GM23338 (cell line): ENCODE measurements at regions not wholly inside any gene's neighbourhood (a gene's known extent, or its start where the extent isn't known, plus 50 kb on each side); places are given as distances from the start of the nearest gene placed in this dataset.

ENCODE experiments used
- ATAC-seq: fragments of 200-7000 bp; cut with Tn5 transposase; 3 replicates; pipeline ENCODE4 v1.9.1; 2020
- DNase-seq: peaks from one replicate; pipeline ENCODE4 v3.0.0-alpha.2; 2015; ENCODE audit warnings: low spot score
- H2AFZ ChIP-seq: fragments of 200-600 bp; sonication (generic); 2 replicates; pipeline ENCODE4 v1.8.0; 2016; ENCODE audit warnings: antibody characterized with exemption, mild to moderate bottlenecking, moderate library complexity
- H3F3A ChIP-seq: fragments of 200-600 bp; sonication (generic); replicated peaks from 2 replicates; pipeline ENCODE4 v1.8.0; 2017; ENCODE audit warnings: antibody characterized with exemption, mixed run types, low read depth
- H3K27ac ChIP-seq: fragments of 200-600 bp; sonication (generic); 2 replicates; pipeline ENCODE4 v1.6.1; 2016; ENCODE audit warnings: low read depth
- H3K27me3 ChIP-seq: fragments of 200-600 bp; sonication (generic); 2 replicates; pipeline ENCODE4 v1.8.0; 2016; ENCODE audit warnings: mild to moderate bottlenecking, mixed run types, moderate library complexity; ENCODE audit not compliant: insufficient read depth
- H3K36me3 ChIP-seq: fragments of 200-600 bp; sonication (generic); 2 replicates; pipeline ENCODE4 v1.8.0; 2016; ENCODE audit warnings: mild to moderate bottlenecking; ENCODE audit not compliant: insufficient read depth
- H3K4me1 ChIP-seq: fragments of 200-600 bp; sonication (generic); 2 replicates; pipeline ENCODE4 v1.8.0; 2016; ENCODE audit warnings: mild to moderate bottlenecking, moderate library complexity; ENCODE audit not compliant: insufficient read depth
- H3K4me2 ChIP-seq: fragments of 200-600 bp; sonication (generic); 2 replicates; pipeline ENCODE4 v1.7.1; 2017; ENCODE audit warnings: mixed run types
- H3K4me3 ChIP-seq: fragments of 200-600 bp; sonication (generic); 2 replicates; pipeline ENCODE4 v1.6.1; 2016; ENCODE audit warnings: mixed run types
- H3K79me2 ChIP-seq: fragments of 200-600 bp; sonication (generic); replicated peaks from 2 replicates; pipeline ENCODE4 v1.8.0; 2017; ENCODE audit warnings: mild to moderate bottlenecking; ENCODE audit not compliant: insufficient read depth
- H3K9me2 ChIP-seq: fragments of 200-600 bp; sonication (generic); 2 replicates; pipeline ENCODE4 v1.8.0; 2017; ENCODE audit not compliant: insufficient read depth
- H4K20me1 ChIP-seq: fragments of 200-600 bp; sonication (generic); replicated peaks from 2 replicates; pipeline ENCODE4 v1.8.0; 2017; ENCODE audit warnings: mild to moderate bottlenecking; ENCODE audit not compliant: insufficient read depth
- H3K27ac Mint-ChIP-seq: 2 replicates; pipeline ENCODE4 v1.8.0; 2020; ENCODE audit warnings: inconsistent platforms, mild to moderate bottlenecking, moderate library complexity, mixed read lengths
- H3K27me3 Mint-ChIP-seq: 3 replicates; pipeline ENCODE4 v1.8.0; 2022; ENCODE audit warnings: low read depth, mild to moderate bottlenecking, moderate library complexity, mixed read lengths, inconsistent platforms; ENCODE audit not compliant: insufficient read depth, poor library complexity
- H3K36me3 Mint-ChIP-seq: 3 replicates; pipeline ENCODE4 v1.8.0; 2021; ENCODE audit warnings: low read depth, mild to moderate bottlenecking, inconsistent platforms, moderate library complexity, mixed read lengths
- H3K4me1 Mint-ChIP-seq: 3 replicates; pipeline ENCODE4 v1.8.0; 2020; ENCODE audit warnings: mild to moderate bottlenecking, inconsistent platforms, mixed read lengths
- H3K4me3 Mint-ChIP-seq: 3 replicates; pipeline ENCODE4 v1.8.0; 2021; ENCODE audit warnings: moderate library complexity, mild to moderate bottlenecking, inconsistent platforms, mixed read lengths
- H3K9me3 Mint-ChIP-seq: 3 replicates; pipeline ENCODE4 v1.8.0; 2020; ENCODE audit warnings: moderate library complexity, mild to moderate bottlenecking, inconsistent platforms, mixed read lengths
- CREB1 ChIP-seq: fragments of 250-450 bp; sonication (Bioruptor Pico); IDR thresholded peaks from 2 replicates; pipeline ENCODE4 v1.5.0; 2020; ENCODE audit warnings: low read depth, mild to moderate bottlenecking, moderate library complexity
- EZH2 ChIP-seq: fragments of 200-600 bp; sonication (generic); IDR thresholded peaks from one replicate; pipeline ENCODE4 v1.8.0; 2017; ENCODE audit warnings: antibody characterized with exemption, mild to moderate bottlenecking, low read depth; ENCODE audit not compliant: unreplicated experiment
- EZH2phosphoT487 ChIP-seq: fragments of 200-600 bp; sonication (generic); IDR thresholded peaks from one replicate; pipeline ENCODE4 v1.8.1; 2018; ENCODE audit warnings: antibody characterized with exemption; ENCODE audit not compliant: unreplicated experiment
- JUNB ChIP-seq: IDR thresholded peaks from one replicate; pipeline ENCODE4 v1.6.1; 2016; ENCODE audit warnings: antibody characterized with exemption; ENCODE audit not compliant: unreplicated experiment
- POLR2AphosphoS5 ChIP-seq: IDR thresholded peaks from 2 replicates; pipeline ENCODE4 v1.6.1; 2016; ENCODE audit warnings: antibody characterized with exemption, low read depth
- STAT1 ChIP-seq: IDR thresholded peaks from one replicate; pipeline ENCODE4 v1.6.1; 2016; ENCODE audit warnings: antibody characterized with exemption; ENCODE audit not compliant: unreplicated experiment
- ZNF114 ChIP-seq: fragments of 250-450 bp; sonication (Bioruptor Pico); IDR thresholded peaks from 2 replicates; pipeline ENCODE4 v1.5.0; 2020; ENCODE audit warnings: mild to moderate bottlenecking, moderate library complexity
- ZNF331 ChIP-seq: fragments of 250-450 bp; sonication (Bioruptor Pico); IDR thresholded peaks from 2 replicates; pipeline ENCODE4 v1.5.0; 2020; ENCODE audit warnings: low read depth, mild to moderate bottlenecking, moderate library complexity
- TF ChIP-seq, protein P1 (sequence below): fragments of 250-450 bp; sonication (Bioruptor Pico); IDR thresholded peaks from 2 replicates; pipeline ENCODE4 v1.5.0; 2020; ENCODE audit warnings: mild to moderate bottlenecking, moderate library complexity
- TF ChIP-seq, protein P2 (sequence below): IDR thresholded peaks from 2 replicates; pipeline ENCODE4 v1.6.1; 2016; ENCODE audit warnings: antibody characterized with exemption

DNA sequence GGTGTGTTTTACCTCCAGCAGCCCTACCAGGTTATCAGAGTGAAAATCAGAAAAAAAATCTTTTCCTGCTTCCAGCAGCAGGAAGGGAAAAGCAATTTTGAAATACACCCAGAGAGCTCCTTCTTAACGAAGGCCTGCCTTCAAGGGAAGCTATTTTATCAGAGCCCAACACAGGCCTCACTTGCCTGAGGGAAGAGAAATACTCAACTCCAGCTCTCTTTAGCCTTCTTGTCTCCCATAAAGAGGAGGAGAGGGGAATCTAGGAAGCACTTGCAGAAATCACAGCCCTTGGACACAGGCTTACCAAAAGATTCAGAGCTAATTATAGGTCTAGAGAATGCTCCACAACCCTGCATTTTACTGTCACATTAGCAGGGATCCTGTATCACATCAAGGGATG is 896.1 kb upstream of the CNTNAP5 start (continued):
- TF ChIP-seq, protein P1, sequence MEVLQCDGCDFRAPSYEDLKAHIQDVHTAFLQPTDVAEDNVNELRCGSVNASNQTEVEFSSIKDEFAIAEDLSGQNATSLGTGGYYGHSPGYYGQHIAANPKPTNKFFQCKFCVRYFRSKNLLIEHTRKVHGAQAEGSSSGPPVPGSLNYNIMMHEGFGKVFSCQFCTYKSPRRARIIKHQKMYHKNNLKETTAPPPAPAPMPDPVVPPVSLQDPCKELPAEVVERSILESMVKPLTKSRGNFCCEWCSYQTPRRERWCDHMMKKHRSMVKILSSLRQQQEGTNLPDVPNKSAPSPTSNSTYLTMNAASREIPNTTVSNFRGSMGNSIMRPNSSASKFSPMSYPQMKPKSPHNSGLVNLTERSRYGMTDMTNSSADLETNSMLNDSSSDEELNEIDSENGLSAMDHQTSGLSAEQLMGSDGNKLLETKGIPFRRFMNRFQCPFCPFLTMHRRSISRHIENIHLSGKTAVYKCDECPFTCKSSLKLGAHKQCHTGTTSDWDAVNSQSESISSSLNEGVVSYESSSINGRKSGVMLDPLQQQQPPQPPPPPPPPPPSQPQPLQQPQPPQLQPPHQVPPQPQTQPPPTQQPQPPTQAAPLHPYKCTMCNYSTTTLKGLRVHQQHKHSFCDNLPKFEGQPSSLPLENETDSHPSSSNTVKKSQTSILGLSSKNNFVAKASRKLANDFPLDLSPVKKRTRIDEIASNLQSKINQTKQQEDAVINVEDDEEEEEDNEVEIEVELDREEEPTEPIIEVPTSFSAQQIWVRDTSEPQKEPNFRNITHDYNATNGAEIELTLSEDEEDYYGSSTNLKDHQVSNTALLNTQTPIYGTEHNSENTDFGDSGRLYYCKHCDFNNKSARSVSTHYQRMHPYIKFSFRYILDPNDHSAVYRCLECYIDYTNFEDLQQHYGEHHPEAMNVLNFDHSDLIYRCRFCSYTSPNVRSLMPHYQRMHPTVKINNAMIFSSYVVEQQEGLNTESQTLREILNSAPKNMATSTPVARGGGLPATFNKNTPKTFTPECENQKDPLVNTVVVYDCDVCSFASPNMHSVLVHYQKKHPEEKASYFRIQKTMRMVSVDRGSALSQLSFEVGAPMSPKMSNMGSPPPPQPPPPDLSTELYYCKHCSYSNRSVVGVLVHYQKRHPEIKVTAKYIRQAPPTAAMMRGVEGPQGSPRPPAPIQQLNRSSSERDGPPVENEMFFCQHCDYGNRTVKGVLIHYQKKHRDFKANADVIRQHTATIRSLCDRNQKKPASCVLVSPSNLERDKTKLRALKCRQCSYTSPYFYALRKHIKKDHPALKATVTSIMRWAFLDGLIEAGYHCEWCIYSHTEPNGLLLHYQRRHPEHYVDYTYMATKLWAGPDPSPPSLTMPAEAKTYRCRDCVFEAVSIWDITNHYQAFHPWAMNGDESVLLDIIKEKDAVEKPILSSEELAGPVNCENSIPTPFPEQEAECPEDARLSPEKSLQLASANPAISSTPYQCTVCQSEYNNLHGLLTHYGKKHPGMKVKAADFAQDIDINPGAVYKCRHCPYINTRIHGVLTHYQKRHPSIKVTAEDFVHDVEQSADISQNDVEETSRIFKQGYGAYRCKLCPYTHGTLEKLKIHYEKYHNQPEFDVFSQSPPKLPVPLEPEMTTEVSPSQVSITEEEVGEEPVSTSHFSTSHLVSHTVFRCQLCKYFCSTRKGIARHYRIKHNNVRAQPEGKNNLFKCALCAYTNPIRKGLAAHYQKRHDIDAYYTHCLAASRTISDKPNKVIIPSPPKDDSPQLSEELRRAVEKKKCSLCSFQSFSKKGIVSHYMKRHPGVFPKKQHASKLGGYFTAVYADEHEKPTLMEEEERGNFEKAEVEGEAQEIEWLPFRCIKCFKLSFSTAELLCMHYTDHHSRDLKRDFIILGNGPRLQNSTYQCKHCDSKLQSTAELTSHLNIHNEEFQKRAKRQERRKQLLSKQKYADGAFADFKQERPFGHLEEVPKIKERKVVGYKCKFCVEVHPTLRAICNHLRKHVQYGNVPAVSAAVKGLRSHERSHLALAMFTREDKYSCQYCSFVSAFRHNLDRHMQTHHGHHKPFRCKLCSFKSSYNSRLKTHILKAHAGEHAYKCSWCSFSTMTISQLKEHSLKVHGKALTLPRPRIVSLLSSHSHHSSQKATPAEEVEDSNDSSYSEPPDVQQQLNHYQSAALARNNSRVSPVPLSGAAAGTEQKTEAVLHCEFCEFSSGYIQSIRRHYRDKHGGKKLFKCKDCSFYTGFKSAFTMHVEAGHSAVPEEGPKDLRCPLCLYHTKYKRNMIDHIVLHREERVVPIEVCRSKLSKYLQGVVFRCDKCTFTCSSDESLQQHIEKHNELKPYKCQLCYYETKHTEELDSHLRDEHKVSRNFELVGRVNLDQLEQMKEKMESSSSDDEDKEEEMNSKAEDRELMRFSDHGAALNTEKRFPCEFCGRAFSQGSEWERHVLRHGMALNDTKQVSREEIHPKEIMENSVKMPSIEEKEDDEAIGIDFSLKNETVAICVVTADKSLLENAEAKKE (CRISPR knock-in tag): no peak
- TF ChIP-seq STAT1 (no peak), POLR2AphosphoS5 (no peak), EZH2phosphoT487 (no peak), EZH2 (no peak), JUNB (no peak), ZNF331 (CRISPR knock-in tag) (no peak), CREB1 (CRISPR knock-in tag) (no peak)

DNA sequence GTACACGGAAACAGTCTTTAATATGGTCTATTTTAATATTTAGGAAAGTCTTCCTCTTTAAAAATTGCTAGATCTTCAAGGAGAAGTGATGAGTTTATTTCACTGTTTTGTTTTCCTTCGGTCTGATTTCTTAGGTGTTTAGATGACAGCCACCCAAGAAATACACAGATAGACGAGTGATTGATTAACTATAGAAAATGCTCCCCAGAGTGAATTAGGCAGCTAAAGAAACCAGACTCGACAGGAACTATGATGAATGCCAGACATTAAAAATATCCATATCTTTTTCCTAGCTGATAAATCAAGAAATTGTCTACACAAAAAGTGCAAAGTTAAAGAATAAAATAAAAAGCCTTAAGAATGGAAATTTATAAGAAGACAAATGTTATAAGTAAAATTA is 888.7 kb upstream of the CNTNAP5 start:
- H3K27me3 Mint-ChIP-seq: peaks cover 3% of the 10 kb centered on the region
- no peaks in the 10 kb centered on the region for H3K4me1 ChIP-seq
- DNase-seq (no peak), ATAC-seq (no peak)
- H3K79me2 ChIP-seq: no peaks in the 10 kb centered on the region
- no peaks in the 10 kb centered on the region for H3K27me3 ChIP-seq
- H3K27ac Mint-ChIP-seq: no peak overlapping the region
- H3K9me2 ChIP-seq: 0 out of 2 replicates have a peak, but pooled peaks cover 2% of the 10 kb centered on the region
- H3K4me2 ChIP-seq: no peak overlapping the region
- H3K4me1 Mint-ChIP-seq: no peaks in the 10 kb centered on the region
- H3K27ac ChIP-seq: no peak overlapping the region
- no peak overlapping the region for H2AFZ ChIP-seq
- no peak overlapping the region for H3K4me3 ChIP-seq
- no peaks in the 10 kb centered on the region for H4K20me1 ChIP-seq
- H3F3A ChIP-seq: no peaks in the 10 kb centered on the region
- no peaks in the 10 kb centered on the region for H3K36me3 ChIP-seq
- peaks cover 7% of the 10 kb centered on the region for H3K9me3 Mint-ChIP-seq
- H3K36me3 Mint-ChIP-seq: peaks cover 4% of the 10 kb centered on the region
- no peak overlapping the region for H3K4me3 Mint-ChIP-seq
- TF ChIP-seq, protein P2, sequence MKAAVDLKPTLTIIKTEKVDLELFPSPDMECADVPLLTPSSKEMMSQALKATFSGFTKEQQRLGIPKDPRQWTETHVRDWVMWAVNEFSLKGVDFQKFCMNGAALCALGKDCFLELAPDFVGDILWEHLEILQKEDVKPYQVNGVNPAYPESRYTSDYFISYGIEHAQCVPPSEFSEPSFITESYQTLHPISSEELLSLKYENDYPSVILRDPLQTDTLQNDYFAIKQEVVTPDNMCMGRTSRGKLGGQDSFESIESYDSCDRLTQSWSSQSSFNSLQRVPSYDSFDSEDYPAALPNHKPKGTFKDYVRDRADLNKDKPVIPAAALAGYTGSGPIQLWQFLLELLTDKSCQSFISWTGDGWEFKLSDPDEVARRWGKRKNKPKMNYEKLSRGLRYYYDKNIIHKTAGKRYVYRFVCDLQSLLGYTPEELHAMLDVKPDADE: no peak
- TF ChIP-seq, protein P1 (CRISPR knock-in tag): no peak
- TF ChIP-seq ZNF114: no peak
